ENCODE measurements at regions not wholly inside any gene's neighbourhood (a gene's known extent, or its start where the extent isn't known, plus 50 kb on each side); places are given as distances from the start of the nearest gene placed in this dataset.

GRCh38 chr1:166353213-166353612, 186.4 kb upstream of the FAM78B start:
- H3K9me2 ChIP-seq (replicated peaks; ENCODE audit: insufficient read depth, low read length), result no peaks in the 10 kb centered on the region
- no peak overlapping the region for H3K27ac ChIP-seq (ENCODE audit: low read length)
- H3K9me3 ChIP-seq (ENCODE audit: low read length), result no peaks in the 10 kb centered on the region
- no peaks in the 10 kb centered on the region for H3K79me2 ChIP-seq (ENCODE audit: low read length)
- H4K20me1 ChIP-seq (ENCODE audit: insufficient read depth, low read depth, low read length), result no peaks in the 10 kb centered on the region
- H3K9ac ChIP-seq (ENCODE audit: low read length), result no peak overlapping the region
- H3K4me3 ChIP-seq (ENCODE audit: low read length), result no peak overlapping the region
- no peak overlapping the region for H3K4me2 ChIP-seq (ENCODE audit: low read depth, low read length, poor library complexity, severe bottlenecking)
- no peaks in the 10 kb centered on the region for H3K27me3 ChIP-seq (ENCODE audit: low read length)
- H3K4me1 ChIP-seq (ENCODE audit: low read length), result no peaks in the 10 kb centered on the region
- no peaks in the 10 kb centered on the region for H3K36me3 ChIP-seq (ENCODE audit: insufficient read depth, low read length)
- H2AFZ ChIP-seq (ENCODE audit: low read length), result no peak overlapping the region
- no peak for DNase-seq

GRCh38 chr1:166354406-166354805, 187.6 kb upstream of the FAM78B start:
- no peak for DNase-seq
- no peaks in the 10 kb centered on the region for H3K4me1 ChIP-seq (ENCODE audit: low read length)
- no peak overlapping the region for H3K4me3 ChIP-seq (ENCODE audit: low read length)
- H3K79me2 ChIP-seq (ENCODE audit: low read length), result no peaks in the 10 kb centered on the region
- no peaks in the 10 kb centered on the region for H3K27me3 ChIP-seq (ENCODE audit: low read length)
- H2AFZ ChIP-seq (ENCODE audit: low read length), result no peak overlapping the region
- no peaks in the 10 kb centered on the region for H3K36me3 ChIP-seq (ENCODE audit: insufficient read depth, low read length)
- H3K9me3 ChIP-seq (ENCODE audit: low read length), result no peaks in the 10 kb centered on the region
- no peaks in the 10 kb centered on the region for H4K20me1 ChIP-seq (ENCODE audit: insufficient read depth, low read depth, low read length)
- no peak overlapping the region for H3K9ac ChIP-seq (ENCODE audit: low read length)
- no peak overlapping the region for H3K27ac ChIP-seq (ENCODE audit: low read length)
- H3K4me2 ChIP-seq (ENCODE audit: low read depth, low read length, poor library complexity, severe bottlenecking), result no peak overlapping the region
- no peaks in the 10 kb centered on the region for H3K9me2 ChIP-seq (replicated peaks; ENCODE audit: insufficient read depth, low read length)

GRCh38 chr1:166365081-166365480, 198.3 kb upstream of the FAM78B start:
- Histone ChIP-seq H3K4me1 (ENCODE audit: low read length) (no peaks in the 10 kb centered on the region), H3K4me2 (ENCODE audit: low read depth, low read length, poor library complexity, severe bottlenecking) (no peak overlapping the region), H4K20me1 (ENCODE audit: insufficient read depth, low read depth, low read length) (no peaks in the 10 kb centered on the region), H3K9me3 (ENCODE audit: low read length) (no peaks in the 10 kb centered on the region), H3K36me3 (ENCODE audit: insufficient read depth, low read length) (no peaks in the 10 kb centered on the region), H3K79me2 (ENCODE audit: low read length) (no peaks in the 10 kb centered on the region), H3K27me3 (ENCODE audit: low read length) (no peaks in the 10 kb centered on the region), H3K9ac (ENCODE audit: low read length) (no peak overlapping the region), H3K27ac (ENCODE audit: low read length) (no peak overlapping the region), H3K4me3 (ENCODE audit: low read length) (no peak overlapping the region), H3K9me2 (replicated peaks; ENCODE audit: insufficient read depth, low read length) (no peaks in the 10 kb centered on the region), H2AFZ (ENCODE audit: low read length) (no peak overlapping the region)
- no peak for DNase-seq

- Histone ChIP-seq H3K9me3 (ENCODE audit: low read length) (no peaks in the 10 kb centered on the region), H3K27ac (ENCODE audit: low read length) (no peak overlapping the region), H3K79me2 (ENCODE audit: low read length) (no peaks in the 10 kb centered on the region), H2AFZ (ENCODE audit: low read length) (no peak overlapping the region), H3K4me1 (ENCODE audit: low read length) (no peaks in the 10 kb centered on the region), H3K9me2 (replicated peaks; ENCODE audit: insufficient read depth, low read length) (no peaks in the 10 kb centered on the region), H3K27me3 (ENCODE audit: low read length) (no peaks in the 10 kb centered on the region), H3K4me2 (ENCODE audit: low read depth, low read length, poor library complexity, severe bottlenecking) (no peak overlapping the region), H3K9ac (ENCODE audit: low read length) (no peak overlapping the region), H3K4me3 (ENCODE audit: low read length) (no peak overlapping the region), H3K36me3 (ENCODE audit: insufficient read depth, low read length) (no peaks in the 10 kb centered on the region), H4K20me1 (ENCODE audit: insufficient read depth, low read depth, low read length) (no peaks in the 10 kb centered on the region)
- DNase-seq, result no peak
These were observed 201.2 kb upstream of the FAM78B start for GRCh38 chr1:166368030-166368429.

GRCh38 chr1:166377896-166378295, 211.1 kb upstream of the FAM78B start:
- no peak overlapping the region for H3K27ac ChIP-seq (ENCODE audit: low read length)
- no peaks in the 10 kb centered on the region for H3K9me2 ChIP-seq (replicated peaks; ENCODE audit: insufficient read depth, low read length)
- H3K4me2 ChIP-seq (ENCODE audit: low read depth, low read length, poor library complexity, severe bottlenecking), result no peak overlapping the region
- H2AFZ ChIP-seq (ENCODE audit: low read length), result no peak overlapping the region
- no peaks in the 10 kb centered on the region for H3K9me3 ChIP-seq (ENCODE audit: low read length)
- no peak overlapping the region for H3K4me3 ChIP-seq (ENCODE audit: low read length)
- H3K79me2 ChIP-seq (ENCODE audit: low read length), result no peaks in the 10 kb centered on the region
- no peaks in the 10 kb centered on the region; the same call in 1 of the 2 replicates for H4K20me1 ChIP-seq (ENCODE audit: insufficient read depth, low read depth, low read length)
- no peak for DNase-seq
- no peaks in the 10 kb centered on the region for H3K36me3 ChIP-seq (ENCODE audit: insufficient read depth, low read length)
- H3K27me3 ChIP-seq (ENCODE audit: low read length), result no peaks in the 10 kb centered on the region
- no peaks in the 10 kb centered on the region for H3K4me1 ChIP-seq (ENCODE audit: low read length)
- no peak overlapping the region for H3K9ac ChIP-seq (ENCODE audit: low read length)

DNA sequence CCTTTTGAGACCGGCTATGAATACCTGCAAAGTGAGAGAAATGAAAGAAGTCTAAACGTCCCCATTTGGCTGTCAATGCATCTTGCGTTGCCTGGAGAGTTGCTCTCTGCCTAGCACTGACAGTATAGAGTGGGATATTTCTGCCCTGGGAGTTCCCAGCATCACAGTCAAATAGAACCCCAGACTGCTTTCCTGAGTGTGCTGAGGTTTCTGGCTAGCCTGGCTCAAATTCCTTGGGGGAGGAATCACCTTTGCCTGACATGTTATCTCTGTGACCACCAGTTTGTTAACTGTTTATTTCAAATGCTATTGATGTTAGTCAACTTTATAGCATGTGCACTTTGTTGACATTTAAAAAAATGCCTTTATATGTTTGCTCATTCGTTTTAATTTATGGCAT, 212.0 kb upstream of the FAM78B start:
- Histone ChIP-seq H3K36me3 (ENCODE audit: insufficient read depth, low read length) (no peaks in the 10 kb centered on the region), H3K9me2 (replicated peaks; ENCODE audit: insufficient read depth, low read length) (no peaks in the 10 kb centered on the region), H3K4me2 (ENCODE audit: low read depth, low read length, poor library complexity, severe bottlenecking) (no peak overlapping the region), H3K27me3 (ENCODE audit: low read length) (no peaks in the 10 kb centered on the region), H3K4me1 (ENCODE audit: low read length) (peaks cover 8% of the 10 kb centered on the region), H3K9ac (ENCODE audit: low read length) (no peak overlapping the region), H3K4me3 (ENCODE audit: low read length) (no peak overlapping the region), H4K20me1 (ENCODE audit: insufficient read depth, low read depth, low read length) (no peaks in the 10 kb centered on the region; the same call in 1 of the 2 replicates), H3K27ac (ENCODE audit: low read length) (no peak overlapping the region), H3K79me2 (ENCODE audit: low read length) (no peaks in the 10 kb centered on the region), H2AFZ (ENCODE audit: low read length) (no peak overlapping the region), H3K9me3 (ENCODE audit: low read length) (no peaks in the 10 kb centered on the region)
- no peak for DNase-seq

- Histone ChIP-seq H3K9me2 (replicated peaks; ENCODE audit: insufficient read depth, low read length) (no peaks in the 10 kb centered on the region), H3K9me3 (ENCODE audit: low read length) (no peaks in the 10 kb centered on the region), H4K20me1 (ENCODE audit: insufficient read depth, low read depth, low read length) (no peaks in the 10 kb centered on the region), H3K79me2 (ENCODE audit: low read length) (no peaks in the 10 kb centered on the region), H2AFZ (ENCODE audit: low read length) (no peak overlapping the region), H3K4me3 (ENCODE audit: low read length) (no peak overlapping the region), H3K27me3 (ENCODE audit: low read length) (no peaks in the 10 kb centered on the region), H3K36me3 (ENCODE audit: insufficient read depth, low read length) (no peaks in the 10 kb centered on the region), H3K27ac (ENCODE audit: low read length) (no peak overlapping the region), H3K4me1 (ENCODE audit: low read length) (peaks cover 8% of the 10 kb centered on the region), H3K4me2 (ENCODE audit: low read depth, low read length, poor library complexity, severe bottlenecking) (no peak overlapping the region), H3K9ac (ENCODE audit: low read length) (no peak overlapping the region)
- DNase-seq, result no peak
These were observed 212.6 kb upstream of the FAM78B start for GRCh38 chr1:166379447-166379846.

- H3K27me3 ChIP-seq (ENCODE audit: low read length), result no peaks in the 10 kb centered on the region
- H3K9me2 ChIP-seq (replicated peaks; ENCODE audit: insufficient read depth, low read length), result no peaks in the 10 kb centered on the region
- no peaks in the 10 kb centered on the region for H3K36me3 ChIP-seq (ENCODE audit: insufficient read depth, low read length)
- peaks cover 8% of the 10 kb centered on the region for H3K4me1 ChIP-seq (ENCODE audit: low read length)
- no peak overlapping the region for H3K4me2 ChIP-seq (ENCODE audit: low read depth, low read length, poor library complexity, severe bottlenecking)
- H3K79me2 ChIP-seq (ENCODE audit: low read length), result no peaks in the 10 kb centered on the region
- DNase-seq, result no peak
- no peaks in the 10 kb centered on the region for H4K20me1 ChIP-seq (ENCODE audit: insufficient read depth, low read depth, low read length)
- no peak overlapping the region for H3K9ac ChIP-seq (ENCODE audit: low read length)
- H2AFZ ChIP-seq (ENCODE audit: low read length), result no peak overlapping the region
- no peak overlapping the region for H3K4me3 ChIP-seq (ENCODE audit: low read length)
- no peaks in the 10 kb centered on the region for H3K9me3 ChIP-seq (ENCODE audit: low read length)
- H3K27ac ChIP-seq (ENCODE audit: low read length), result no peak overlapping the region
These were observed 216.3 kb upstream of the FAM78B start for GRCh38 chr1:166383137-166383536.

Data from Karpas-422 (cell line).